ENCODE measurements at regions not wholly inside any gene's neighbourhood (a gene's known extent, or its start where the extent isn't known, plus 50 kb on each side); places are given as distances from the start of the nearest gene placed in this dataset.

DNA sequence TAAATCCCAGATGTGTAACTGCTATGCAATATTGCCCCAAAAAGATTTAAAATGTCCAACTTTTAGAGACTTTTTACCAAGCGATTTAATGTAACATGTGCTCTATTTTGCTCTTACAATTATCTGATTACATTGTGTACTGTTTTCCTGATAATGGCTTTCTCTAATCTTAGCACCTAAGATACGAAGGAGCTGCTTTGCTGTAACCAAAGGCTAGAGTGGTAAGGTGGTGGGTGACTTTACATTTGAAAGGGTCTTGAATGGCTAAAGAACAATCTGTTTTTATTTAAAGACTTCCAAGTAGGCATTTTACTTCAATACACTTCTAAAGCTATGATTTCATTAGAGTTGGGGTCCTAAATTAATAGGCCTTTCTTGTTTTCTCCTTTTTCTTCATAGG, 1201.6 kb upstream of the MAP3K7 start:
- no peaks in the 10 kb centered on the region for H3K27me3 ChIP-seq (ENCODE audit: insufficient read depth, poor library complexity, severe bottlenecking)
- TF ChIP-seq CTCF (IDR thresholded peaks at IDR 0.05; ENCODE audit: insufficient read depth, low read length): no peak
- no peak for TF ChIP-seq SPI1 (IDR thresholded peaks at IDR 0.05; ENCODE audit: borderline replicate concordance, low read depth)
- TF ChIP-seq REST (IDR thresholded peaks at IDR 0.05; ENCODE audit: insufficient replicate concordance, low read depth): no peak
- TF ChIP-seq GABPA (IDR thresholded peaks at IDR 0.05; ENCODE audit: low read depth): no peak
- no peak for TF ChIP-seq POLR2AphosphoS5 (IDR thresholded peaks at IDR 0.05; ENCODE audit: low read depth)
- no peak for DNase-seq (ENCODE audit: low read depth in 1 of 2, low spot score in 1 of 2)
- H3K4me3 ChIP-seq (replicated peaks; ENCODE audit: insufficient read depth, low read length): no peak overlapping the region
- no peak overlapping the region for H3K27ac ChIP-seq (replicated peaks)

DNA sequence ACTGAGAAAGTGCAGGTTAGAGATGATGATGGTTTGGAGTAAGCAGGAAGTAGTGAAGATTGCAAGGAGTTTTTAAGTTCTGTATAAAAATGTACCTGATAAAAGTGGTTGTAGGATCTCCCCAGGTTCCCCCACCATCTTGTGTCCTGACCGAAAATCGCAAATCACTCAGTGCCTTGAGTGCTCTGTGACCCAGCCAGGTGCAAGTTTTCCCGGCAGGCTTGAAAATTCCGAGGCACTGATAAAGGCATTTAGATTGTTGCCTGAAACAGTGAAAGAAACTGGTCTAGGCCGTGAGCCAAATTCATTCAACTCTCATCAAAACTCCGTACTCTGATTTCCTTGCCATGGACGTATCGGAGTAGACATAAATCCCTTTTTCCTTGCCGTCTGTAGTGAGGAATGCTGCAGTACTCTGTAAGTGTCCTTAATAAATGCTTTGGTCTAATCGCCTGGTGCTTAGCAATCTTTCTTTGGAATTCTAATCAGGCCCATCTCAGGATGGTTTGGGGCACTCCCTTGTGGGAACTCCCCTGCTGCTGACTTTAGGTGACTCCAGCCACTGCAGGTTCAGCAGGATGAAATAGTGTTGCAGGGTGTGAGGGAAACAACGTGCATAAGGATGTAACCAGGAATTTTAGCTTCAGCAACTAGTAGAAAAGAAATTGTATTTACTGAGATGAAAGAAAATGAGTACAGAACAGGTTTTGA, 1199.8 kb upstream of the MAP3K7 start:
- no peak for DNase-seq (ENCODE audit: low read depth in 1 of 2, low spot score in 1 of 2)
- H3K27ac ChIP-seq (replicated peaks): no peak overlapping the region
- TF ChIP-seq CTCF (IDR thresholded peaks at IDR 0.05; ENCODE audit: insufficient read depth, low read length) (no peak), POLR2AphosphoS5 (IDR thresholded peaks at IDR 0.05; ENCODE audit: low read depth) (no peak), REST (IDR thresholded peaks at IDR 0.05; ENCODE audit: insufficient replicate concordance, low read depth) (no peak), GABPA (IDR thresholded peaks at IDR 0.05; ENCODE audit: low read depth) (no peak), SPI1 (IDR thresholded peaks at IDR 0.05; ENCODE audit: borderline replicate concordance, low read depth) (no peak)
- no peak overlapping the region for H3K4me3 ChIP-seq (replicated peaks; ENCODE audit: insufficient read depth, low read length)
- H3K27me3 ChIP-seq (ENCODE audit: insufficient read depth, poor library complexity, severe bottlenecking): no peaks in the 10 kb centered on the region

GRCh38 chr6:91782802-91783201, 1195.9 kb upstream of the MAP3K7 start:
- no peak for DNase-seq (ENCODE audit: low read depth in 1 of 2, low spot score in 1 of 2)
- Histone ChIP-seq H3K4me3 (replicated peaks; ENCODE audit: insufficient read depth, low read length) (no peak overlapping the region), H3K27ac (replicated peaks) (no peak overlapping the region), H3K27me3 (ENCODE audit: insufficient read depth, poor library complexity, severe bottlenecking) (no peaks in the 10 kb centered on the region)
- no peak for TF ChIP-seq POLR2AphosphoS5 (IDR thresholded peaks at IDR 0.05; ENCODE audit: low read depth)
- no peak for TF ChIP-seq GABPA (IDR thresholded peaks at IDR 0.05; ENCODE audit: low read depth)
- TF ChIP-seq REST (IDR thresholded peaks at IDR 0.05; ENCODE audit: insufficient replicate concordance, low read depth): no peak
- no peak for TF ChIP-seq SPI1 (IDR thresholded peaks at IDR 0.05; ENCODE audit: borderline replicate concordance, low read depth)
- TF ChIP-seq CTCF (IDR thresholded peaks at IDR 0.05; ENCODE audit: insufficient read depth, low read length): no peak
